ENCODE measurements at regions not wholly inside any gene's neighbourhood (a gene's known extent, or its start where the extent isn't known, plus 50 kb on each side); places are given as distances from the start of the nearest gene placed in this dataset.
A peak's percentile ranks its signal among the peaks of the same experiment; 100 is the strongest.

GRCh38 chr3:72694398-72694797, 153.8 kb downstream of the SHQ1 start:
- no peak for TF ChIP-seq CTCF (IDR thresholded peaks at IDR 0.05; ENCODE audit: control extremely low read depth, extremely low read depth)
- H3K9ac ChIP-seq (ENCODE audit: insufficient read depth in 1 of 2, low read length in 2 of 2), result no peak overlapping the region
- H3K27ac ChIP-seq (ENCODE audit: low read depth in 1 of 2, low read length in 1 of 2), result no peak overlapping the region
- peak; percentile 55 to 78 (median 67) for DNase-seq
- H3K4me3 ChIP-seq, result no peak overlapping the region
- no peak for ATAC-seq (ENCODE audit: insufficient read depth, low FRiP score)
- H3K9me3 ChIP-seq (ENCODE audit: control insufficient read depth in 4 of 4, insufficient read depth in 3 of 4, low read length in 3 of 4), result peaks cover 0 to 1% (median 0%) of the 10 kb centered on the region in 4 donors
- peaks cover 0 to 23% (median 8%) of the 10 kb centered on the region in 5 donors for H3K4me1 ChIP-seq (ENCODE audit: control insufficient read depth in 5 of 5, insufficient read depth in 5 of 5, low read length in 5 of 5)
- 72 to 83% methylated on average over 6 of the region's 6 CpGs for WGBS, 2 donors
- no peaks in the 10 kb centered on the region for H3K36me3 ChIP-seq (ENCODE audit: control insufficient read depth in 4 of 4, insufficient read depth in 4 of 4, low read length in 4 of 4)
- no peaks in the 10 kb centered on the region for H3K27me3 ChIP-seq (ENCODE audit: control insufficient read depth in 3 of 3, insufficient read depth in 3 of 3, low read length in 2 of 3)

- Histone ChIP-seq H3K4me3 (no peak overlapping the region), H3K36me3 (ENCODE audit: control insufficient read depth in 4 of 4, insufficient read depth in 4 of 4, low read length in 4 of 4) (no peaks in the 10 kb centered on the region), H3K27me3 (ENCODE audit: control insufficient read depth in 3 of 3, insufficient read depth in 3 of 3, low read length in 2 of 3) (no peaks in the 10 kb centered on the region), H3K9ac (ENCODE audit: insufficient read depth in 1 of 2, low read length in 2 of 2) (no peak overlapping the region), H3K27ac (ENCODE audit: low read depth in 1 of 2, low read length in 1 of 2) (no peak overlapping the region), H3K9me3 (ENCODE audit: control insufficient read depth in 4 of 4, insufficient read depth in 3 of 4, low read length in 3 of 4) (no peaks in the 10 kb centered on the region), H3K4me1 (ENCODE audit: control insufficient read depth in 5 of 5, insufficient read depth in 5 of 5, low read length in 5 of 5) (peaks cover 0 to 17% (median 5%) of the 10 kb centered on the region in 5 donors)
- peak in 2 of 3 donors; percentile 24 to 40 for DNase-seq
- no peak for ATAC-seq (ENCODE audit: insufficient read depth, low FRiP score)
- no peak for TF ChIP-seq CTCF (IDR thresholded peaks at IDR 0.05; ENCODE audit: control extremely low read depth, extremely low read depth)
- WGBS, 2 donors, result 58 to 86% methylated on average over 9 of the region's 9 CpGs
Measured at GRCh38 chr3:72692990-72693389, 155.3 kb downstream of the SHQ1 start.

- Histone ChIP-seq H3K27me3 (ENCODE audit: control insufficient read depth in 3 of 3, insufficient read depth in 3 of 3, low read length in 2 of 3) (no peaks in the 10 kb centered on the region), H3K27ac (ENCODE audit: low read depth in 1 of 2, low read length in 1 of 2) (no peak overlapping the region), H3K9ac (ENCODE audit: insufficient read depth in 1 of 2, low read length in 2 of 2) (no peak overlapping the region), H3K4me3 (no peak overlapping the region), H3K4me1 (ENCODE audit: control insufficient read depth in 5 of 5, insufficient read depth in 5 of 5, low read length in 5 of 5) (peaks cover 0 to 9% (median 4%) of the 10 kb centered on the region in 5 donors), H3K9me3 (ENCODE audit: control insufficient read depth in 4 of 4, insufficient read depth in 3 of 4, low read length in 3 of 4) (no peaks in the 10 kb centered on the region), H3K36me3 (ENCODE audit: control insufficient read depth in 4 of 4, insufficient read depth in 4 of 4, low read length in 4 of 4) (no peaks in the 10 kb centered on the region)
- 96 to 99% methylated on average over 5 of the region's 5 CpGs for WGBS, 2 donors
- DNase-seq, result peak in 1 of 3 donors; percentile 23
- no peak for ATAC-seq (ENCODE audit: insufficient read depth, low FRiP score)
- no peak for TF ChIP-seq CTCF (IDR thresholded peaks at IDR 0.05; ENCODE audit: control extremely low read depth, extremely low read depth)
Measured at GRCh38 chr3:72690629-72691028, 157.6 kb downstream of the SHQ1 start.

GRCh38 chr3:72682936-72683452, 165.3 kb downstream of the SHQ1 start:
- no peak for TF ChIP-seq CTCF (IDR thresholded peaks at IDR 0.05; ENCODE audit: control extremely low read depth, extremely low read depth)
- no peaks in the 10 kb centered on the region for H3K27me3 ChIP-seq (ENCODE audit: control insufficient read depth in 3 of 3, insufficient read depth in 3 of 3, low read length in 2 of 3)
- no peak overlapping the region for H3K9ac ChIP-seq (ENCODE audit: insufficient read depth in 1 of 2, low read length in 2 of 2)
- no peak overlapping the region for H3K27ac ChIP-seq (ENCODE audit: low read depth in 1 of 2, low read length in 1 of 2)
- ATAC-seq (ENCODE audit: insufficient read depth, low FRiP score) (no peak), DNase-seq (no peak)
- H3K9me3 ChIP-seq (ENCODE audit: control insufficient read depth in 4 of 4, insufficient read depth in 3 of 4, low read length in 3 of 4), result peaks cover 0 to 2% (median 0%) of the 10 kb centered on the region in 4 donors
- no peak overlapping the region for H3K4me3 ChIP-seq
- 65 to 70% methylated on average over 2 of the region's 2 CpGs for WGBS, 2 donors
- H3K36me3 ChIP-seq (ENCODE audit: control insufficient read depth in 4 of 4, insufficient read depth in 4 of 4, low read length in 4 of 4), result no peaks in the 10 kb centered on the region
- H3K4me1 ChIP-seq (ENCODE audit: control insufficient read depth in 5 of 5, insufficient read depth in 5 of 5, low read length in 5 of 5), result peaks cover 0 to 2% (median 0%) of the 10 kb centered on the region in 5 donors
